Kidney glomerular epithelial cell (primary cell): ENCODE measurements at regions not wholly inside any gene's neighbourhood (a gene's known extent, or its start where the extent isn't known, plus 50 kb on each side); places are given as distances from the start of the nearest gene placed in this dataset.
"Not testable (repeated sequence)": the region's sequence is repeated elsewhere in the genome, so short reads cannot be mapped to it uniquely, and the experiment has no call there.

Experiments
- DNase-seq: peaks from one replicate; lab custom pipeline; 2025; lab: John Stamatoyannopoulos, UW

- DNase-seq, result no peak
Measured at GRCh38 chr2:144942516-144943256, 422.8 kb upstream of the ZEB2 start.

- DNase-seq, result no peak
Measured at GRCh38 chr2:144941743-144942488, 422.0 kb upstream of the ZEB2 start.

GRCh38 chr2:144939590-144939989, 419.7 kb upstream of the ZEB2 start:
- DNase-seq, result no peak

- peak; percentile 70 for DNase-seq
Measured at GRCh38 chr2:144937910-144938709, 418.2 kb upstream of the ZEB2 start.

GRCh38 chr2:144937066-144937465, 417.1 kb upstream of the ZEB2 start:
- no peak for DNase-seq

GRCh38 chr2:144936442-144936841, 416.5 kb upstream of the ZEB2 start:
- DNase-seq, result no peak

GRCh38 chr2:144935736-144936135, 415.8 kb upstream of the ZEB2 start:
- no peak for DNase-seq

- DNase-seq, result no peak
Measured at GRCh38 chr2:144935191-144935590, 415.3 kb upstream of the ZEB2 start.

GRCh38 chr2:144931960-144932359, 412.0 kb upstream of the ZEB2 start:
- no peak for DNase-seq

GRCh38 chr2:144931480-144931879, 411.6 kb upstream of the ZEB2 start:
- DNase-seq, result no peak

- DNase-seq, result no peak
Measured at GRCh38 chr2:144927429-144927828, 407.5 kb upstream of the ZEB2 start.

- no peak for DNase-seq
Measured at GRCh38 chr2:144925886-144926285, 406.0 kb upstream of the ZEB2 start.

- DNase-seq, result no peak
Measured at GRCh38 chr2:144924827-144925226, 404.9 kb upstream of the ZEB2 start.

GRCh38 chr2:144922519-144922918, 402.6 kb upstream of the ZEB2 start:
- DNase-seq, result no peak

- no peak for DNase-seq
Measured at GRCh38 chr2:144920755-144921530, 401.0 kb upstream of the ZEB2 start.

- no peak for DNase-seq
Measured at GRCh38 chr2:144914622-144915318, 394.9 kb upstream of the ZEB2 start.

- DNase-seq, result no peak
Measured at GRCh38 chr2:144914113-144914512, 394.2 kb upstream of the ZEB2 start.

GRCh38 chr2:144912206-144912605, 392.3 kb upstream of the ZEB2 start:
- DNase-seq, result no peak

GRCh38 chr2:144905956-144906355, 386.0 kb upstream of the ZEB2 start:
- DNase-seq, result no peak

GRCh38 chr2:144904612-144905011, 384.7 kb upstream of the ZEB2 start:
- DNase-seq, result no peak

GRCh38 chr2:144903045-144903444, 383.1 kb upstream of the ZEB2 start:
- DNase-seq, result not testable (repeated sequence)
